ENCODE measurements at regions not wholly inside any gene's neighbourhood (a gene's known extent, or its start where the extent isn't known, plus 50 kb on each side); places are given as distances from the start of the nearest gene placed in this dataset.
A peak's percentile ranks its signal among the peaks of the same experiment; 100 is the strongest.

DNA sequence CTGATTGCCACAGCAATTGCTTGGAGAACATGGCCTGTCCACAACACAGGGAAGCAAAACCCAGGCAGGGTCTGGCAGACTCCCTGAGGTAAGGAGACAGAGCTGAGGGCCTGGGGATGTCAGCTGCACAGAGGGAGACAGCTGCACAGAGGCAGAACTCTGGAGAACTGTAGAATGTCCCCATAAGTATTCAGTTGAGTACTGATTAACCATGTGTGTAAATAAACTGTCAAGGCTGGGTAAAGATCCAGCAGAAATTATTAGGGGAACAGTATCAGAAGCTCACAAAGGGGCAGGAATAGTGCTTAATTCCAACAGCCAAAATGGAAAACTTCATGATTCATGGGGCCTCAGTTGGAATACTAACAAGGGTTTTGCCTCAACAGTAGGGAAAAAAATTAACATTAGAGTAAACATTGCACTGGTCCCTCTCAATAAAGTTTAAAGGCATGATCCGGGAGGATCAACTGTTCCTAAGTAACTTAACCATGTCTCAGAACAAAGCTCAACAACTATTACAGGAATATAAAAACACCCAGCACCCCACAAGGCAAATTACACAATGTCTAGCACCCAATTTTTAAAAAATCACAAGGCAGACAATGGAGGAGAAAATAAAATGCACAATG is 201.3 kb upstream of the RASSF8 start:
- DNase-seq, result peak; percentile 98

DNA sequence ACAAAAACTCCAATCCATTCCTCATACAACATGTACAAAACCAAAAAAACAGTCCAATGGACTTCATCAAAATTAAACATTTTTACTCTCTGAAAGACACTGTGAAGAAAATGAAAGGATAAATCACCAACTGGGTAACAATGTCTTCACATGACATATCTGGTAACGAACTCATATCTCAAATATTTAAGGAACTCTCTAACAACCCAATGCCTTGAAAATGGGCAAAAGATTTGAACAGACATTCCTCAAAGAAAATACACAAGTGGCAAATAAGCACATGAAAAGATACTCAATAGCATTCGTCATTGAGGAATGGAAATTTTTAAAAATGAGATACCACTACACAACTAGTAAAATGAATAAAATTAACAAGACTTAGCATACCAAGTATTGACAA is 198.7 kb upstream of the RASSF8 start:
- DNase-seq, result no peak

- DNase-seq, result no peak
Measured at GRCh38 chr12:25761356-25761755, 197.1 kb upstream of the RASSF8 start.

DNA sequence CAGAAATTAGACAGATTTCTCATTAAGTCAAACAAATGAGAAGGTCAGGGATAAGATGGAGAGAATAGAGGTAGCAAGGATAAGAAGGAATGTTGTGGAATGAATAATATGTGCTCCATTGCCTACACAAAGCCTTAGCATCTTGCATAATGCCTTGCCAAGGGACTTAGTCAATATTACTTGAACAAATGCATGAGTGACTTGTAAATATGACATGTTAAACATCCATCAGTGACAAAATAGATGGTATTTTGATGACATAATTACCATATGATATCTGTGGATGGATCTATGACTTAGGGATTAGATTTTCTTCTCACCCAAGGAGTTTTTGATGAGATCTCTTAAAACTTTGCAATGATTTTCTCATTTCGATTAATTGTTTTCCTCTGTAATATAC is 194.1 kb upstream of the RASSF8 start:
- peak; percentile 56 for DNase-seq

GRCh38 chr12:25764892-25765291 is 193.6 kb upstream of the RASSF8 start:
- DNase-seq, result no peak

DNA sequence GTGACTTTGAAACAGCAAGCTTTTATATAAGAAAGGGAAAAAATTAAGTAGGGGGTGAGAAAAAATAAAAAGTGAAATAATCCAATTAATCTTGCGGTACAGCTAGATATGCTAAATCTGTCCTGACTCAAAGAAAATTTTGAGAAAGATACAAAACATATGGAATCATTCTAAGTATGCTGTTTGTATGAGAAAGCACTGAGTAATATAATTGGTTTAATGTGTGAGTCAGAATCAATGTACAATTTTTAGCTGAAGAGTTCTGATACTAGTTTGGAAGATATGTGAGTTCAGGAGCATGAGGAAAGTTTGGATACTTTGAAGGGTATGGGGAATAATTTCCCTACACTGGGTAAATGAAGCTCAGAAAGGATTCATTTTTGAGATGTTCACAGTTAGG is 190.9 kb upstream of the RASSF8 start:
- no peak for DNase-seq

DNA sequence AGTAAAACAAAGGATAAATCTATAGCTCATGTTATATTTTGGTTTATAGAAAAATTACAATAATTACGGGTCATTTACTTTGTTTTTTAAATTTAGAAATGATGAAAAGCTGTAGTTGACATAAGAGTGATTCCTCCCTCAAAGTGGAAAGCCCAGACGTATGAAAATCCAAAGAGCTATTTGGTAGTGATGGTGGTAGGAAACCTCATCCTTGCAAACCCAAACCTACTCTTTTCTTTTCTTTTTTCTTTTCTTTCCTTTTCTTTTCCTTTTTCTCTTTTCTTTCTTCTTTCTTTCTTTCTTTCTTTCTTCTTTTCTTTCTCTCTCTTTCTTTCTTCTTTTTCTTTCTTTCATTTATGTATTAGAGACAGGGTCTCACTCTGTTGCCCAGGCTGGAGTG is 190.3 kb upstream of the RASSF8 start:
- DNase-seq, result no peak

GRCh38 chr12:25769082-25769945 is 189.2 kb upstream of the RASSF8 start:
- peak; percentile 74 for DNase-seq

- no peak for DNase-seq
Measured at GRCh38 chr12:25771041-25771440, 187.4 kb upstream of the RASSF8 start.

GRCh38 chr12:25771476-25771875 is 187.0 kb upstream of the RASSF8 start:
- DNase-seq, result no peak

- DNase-seq, result no peak
Measured at GRCh38 chr12:25775968-25776367, 182.5 kb upstream of the RASSF8 start.

- DNase-seq, result no peak
Measured at GRCh38 chr12:25780771-25781170, 177.7 kb upstream of the RASSF8 start.

GRCh38 chr12:25781232-25781631 is 177.2 kb upstream of the RASSF8 start:
- no peak for DNase-seq

DNA sequence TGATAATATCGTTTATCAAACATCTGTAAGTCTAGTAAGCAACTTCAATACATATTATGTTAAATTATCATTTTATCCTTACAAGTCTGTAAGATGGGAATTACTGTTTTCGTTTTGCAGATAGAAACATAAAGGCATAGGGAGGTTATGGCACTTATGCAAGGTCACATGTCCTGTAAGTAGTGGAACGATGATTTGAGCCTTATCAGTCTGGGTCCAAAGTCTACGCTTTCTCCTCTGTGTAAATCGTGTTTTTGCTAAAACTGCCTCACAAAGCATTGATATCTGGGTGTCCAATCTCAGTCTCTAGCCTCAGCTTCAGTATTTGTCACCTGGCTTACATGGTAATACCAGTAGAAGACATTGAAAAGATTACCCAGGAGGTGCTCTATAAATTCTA is 174.9 kb upstream of the RASSF8 start:
- no peak for DNase-seq

DNA sequence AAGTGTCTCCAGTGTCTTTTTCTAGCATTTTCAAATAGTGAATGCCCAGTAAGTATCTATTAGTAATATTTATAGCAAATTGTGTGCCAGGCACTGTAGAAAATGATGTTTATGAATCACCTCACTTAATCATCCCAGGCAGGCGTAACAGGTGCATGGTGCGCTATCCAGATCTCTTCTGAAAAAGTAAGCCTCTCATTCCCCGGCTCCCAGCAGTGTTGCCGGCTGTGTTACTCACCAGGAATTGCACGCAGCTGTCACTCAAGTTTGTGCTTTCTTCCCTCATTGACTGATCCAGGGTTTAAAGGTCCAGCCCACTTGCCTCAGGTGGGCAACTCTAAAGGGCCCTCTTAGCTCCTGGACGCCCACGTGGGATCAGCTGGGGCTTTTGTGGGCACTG is 173.8 kb upstream of the RASSF8 start:
- DNase-seq, result peak; percentile 71

DNA sequence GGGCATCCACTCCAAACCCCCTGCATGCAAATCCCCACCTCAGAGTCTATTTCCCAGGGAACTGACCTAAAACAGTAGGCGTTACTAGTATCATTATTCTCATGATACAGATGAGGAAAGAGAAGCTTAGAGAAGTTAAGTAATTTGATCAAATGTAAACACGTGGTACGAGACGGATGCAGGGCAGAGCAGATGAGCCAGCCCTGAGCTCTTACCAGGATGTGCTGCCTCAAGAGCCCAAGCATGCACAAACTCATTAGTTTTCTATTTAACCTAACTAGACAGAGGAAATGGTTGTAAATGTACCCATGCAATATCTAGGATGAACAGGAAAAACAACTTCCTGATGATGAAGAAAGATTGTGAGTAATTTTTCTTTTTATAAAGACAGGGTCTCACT is 173.3 kb upstream of the RASSF8 start:
- DNase-seq, result peak; percentile 79

DNA sequence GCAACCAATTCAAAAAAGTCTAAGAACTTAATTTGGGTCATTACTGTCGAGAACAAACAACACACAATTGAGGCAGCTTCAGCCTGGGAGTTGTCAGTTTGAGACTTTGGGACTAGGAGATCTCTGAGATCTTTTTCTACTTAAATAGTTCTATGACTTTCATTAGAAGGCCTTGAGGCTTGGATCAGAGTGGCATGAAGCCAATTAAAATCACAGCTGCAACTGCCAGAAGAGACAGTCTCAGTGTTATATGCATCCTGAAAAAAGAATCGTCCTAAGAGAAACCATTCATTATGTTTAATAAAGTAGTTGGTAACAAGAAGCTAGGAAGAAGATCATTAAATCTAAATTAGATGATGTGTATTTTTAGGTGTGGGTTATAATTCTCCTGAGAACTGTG is 170.8 kb upstream of the RASSF8 start:
- DNase-seq, result no peak

- DNase-seq, result no peak
Measured at GRCh38 chr12:25788707-25789442, 169.6 kb upstream of the RASSF8 start.

DNA sequence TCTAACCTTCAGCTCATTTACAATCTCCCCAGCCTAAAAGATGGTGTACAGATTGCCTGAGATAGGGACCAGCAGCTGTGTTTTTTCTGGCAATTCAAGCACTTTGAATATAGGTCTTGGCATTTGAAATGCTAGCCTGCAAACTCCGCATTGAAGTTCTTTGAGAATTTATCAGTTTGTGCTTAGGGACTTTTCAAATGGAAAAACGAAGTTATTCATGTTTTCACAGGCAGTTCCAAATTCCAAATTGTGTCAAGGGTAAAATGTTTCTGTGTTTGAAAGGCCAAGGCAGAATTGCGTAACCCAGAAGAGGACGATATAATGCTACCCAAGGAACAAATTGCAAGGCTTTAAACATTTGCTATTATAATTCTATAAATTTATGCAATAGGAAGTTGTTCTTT is 168.9 kb upstream of the RASSF8 start:
- no peak for DNase-seq

GRCh38 chr12:25792031-25792430 is 166.5 kb upstream of the RASSF8 start:
- DNase-seq, result no peak

DNA sequence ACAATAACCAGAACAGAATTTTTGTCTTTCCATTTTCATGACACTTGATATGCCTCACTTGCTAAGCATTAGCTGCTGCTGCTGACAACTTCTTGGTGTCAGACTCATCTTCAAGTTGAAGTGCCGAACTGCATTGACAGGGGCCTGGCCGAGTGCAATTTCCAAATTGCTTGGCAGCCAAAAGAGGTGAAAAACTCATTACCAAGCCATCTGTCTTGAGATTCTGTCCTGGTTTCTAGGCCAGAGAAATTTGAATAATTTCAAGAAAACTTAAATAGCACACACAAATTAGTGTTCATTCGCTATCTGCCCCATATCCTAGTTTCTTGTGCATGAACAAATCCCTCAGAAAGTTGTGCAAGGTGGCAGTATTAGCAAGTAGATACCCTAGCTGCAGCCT is 165.3 kb upstream of the RASSF8 start:
- DNase-seq, result no peak

DNA sequence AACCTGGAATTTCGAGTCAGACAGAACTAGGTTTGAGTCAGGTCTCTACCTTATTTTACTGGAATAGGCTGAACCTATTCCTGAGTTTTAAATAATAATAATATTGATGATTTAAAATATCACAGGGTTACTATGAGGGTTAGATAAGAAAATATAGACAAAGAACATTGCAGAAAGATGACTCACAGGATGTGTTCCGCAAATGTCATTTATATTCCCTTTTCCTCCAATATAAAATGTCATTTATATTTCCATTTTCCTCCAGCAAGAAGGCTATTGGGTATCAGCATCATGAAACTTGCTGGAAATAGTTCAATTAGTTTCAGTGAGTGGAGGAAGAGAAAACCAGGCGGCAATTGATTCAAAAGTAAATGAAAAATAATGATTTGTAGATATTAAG is 163.9 kb upstream of the RASSF8 start:
- no peak for DNase-seq

- peak; percentile 85 for DNase-seq
Measured at GRCh38 chr12:25796523-25797000, 161.9 kb upstream of the RASSF8 start.

DNA sequence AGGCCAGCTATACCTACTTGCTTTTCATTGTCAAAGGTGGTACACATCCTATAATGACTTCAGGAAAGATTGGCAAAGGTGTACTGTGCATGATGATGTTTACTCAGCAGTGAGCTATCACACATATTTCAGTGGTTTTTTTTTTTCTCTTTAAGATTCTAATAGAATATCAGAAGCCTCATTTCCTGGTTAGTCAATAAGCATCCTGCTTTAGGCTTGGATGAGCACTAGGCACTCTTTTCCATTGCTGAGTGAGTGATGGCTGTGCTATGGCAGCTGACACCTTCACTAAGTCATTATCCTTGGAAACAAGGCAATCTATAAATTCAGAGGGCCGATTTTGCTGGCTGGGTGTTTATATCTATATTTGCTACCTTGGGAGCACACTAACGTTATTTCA is 161.1 kb upstream of the RASSF8 start:
- peak; percentile 98 for DNase-seq

Measured in DMS53 (cell line).